ENCODE measurements at regions not wholly inside any gene's neighbourhood (a gene's known extent, or its start where the extent isn't known, plus 50 kb on each side); places are given as distances from the start of the nearest gene placed in this dataset.
"Not testable (repeated sequence)": the region's sequence is repeated elsewhere in the genome, so short reads cannot be mapped to it uniquely, and the experiment has no call there.

GRCh38 chr1:233461847-233462246 is 134.3 kb downstream of the MAP3K21 start:
- DNase-seq (ENCODE audit: low read depth), result no peak
- TF ChIP-seq, protein P1, sequence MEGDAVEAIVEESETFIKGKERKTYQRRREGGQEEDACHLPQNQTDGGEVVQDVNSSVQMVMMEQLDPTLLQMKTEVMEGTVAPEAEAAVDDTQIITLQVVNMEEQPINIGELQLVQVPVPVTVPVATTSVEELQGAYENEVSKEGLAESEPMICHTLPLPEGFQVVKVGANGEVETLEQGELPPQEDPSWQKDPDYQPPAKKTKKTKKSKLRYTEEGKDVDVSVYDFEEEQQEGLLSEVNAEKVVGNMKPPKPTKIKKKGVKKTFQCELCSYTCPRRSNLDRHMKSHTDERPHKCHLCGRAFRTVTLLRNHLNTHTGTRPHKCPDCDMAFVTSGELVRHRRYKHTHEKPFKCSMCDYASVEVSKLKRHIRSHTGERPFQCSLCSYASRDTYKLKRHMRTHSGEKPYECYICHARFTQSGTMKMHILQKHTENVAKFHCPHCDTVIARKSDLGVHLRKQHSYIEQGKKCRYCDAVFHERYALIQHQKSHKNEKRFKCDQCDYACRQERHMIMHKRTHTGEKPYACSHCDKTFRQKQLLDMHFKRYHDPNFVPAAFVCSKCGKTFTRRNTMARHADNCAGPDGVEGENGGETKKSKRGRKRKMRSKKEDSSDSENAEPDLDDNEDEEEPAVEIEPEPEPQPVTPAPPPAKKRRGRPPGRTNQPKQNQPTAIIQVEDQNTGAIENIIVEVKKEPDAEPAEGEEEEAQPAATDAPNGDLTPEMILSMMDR (conservative IDR thresholded peaks at IDR 0.05; ENCODE audit: low read length), result no peak
- H3K4me3 ChIP-seq (ENCODE audit: low read length), result no peak overlapping the region

- no peak for DNase-seq (ENCODE audit: low read depth)
- H3K4me3 ChIP-seq (ENCODE audit: low read length), result no peak overlapping the region
- TF ChIP-seq, protein P1 (conservative IDR thresholded peaks at IDR 0.05; ENCODE audit: low read length), result no peak
Observed at GRCh38 chr1:233463333-233463732, 135.8 kb downstream of the MAP3K21 start.

DNA sequence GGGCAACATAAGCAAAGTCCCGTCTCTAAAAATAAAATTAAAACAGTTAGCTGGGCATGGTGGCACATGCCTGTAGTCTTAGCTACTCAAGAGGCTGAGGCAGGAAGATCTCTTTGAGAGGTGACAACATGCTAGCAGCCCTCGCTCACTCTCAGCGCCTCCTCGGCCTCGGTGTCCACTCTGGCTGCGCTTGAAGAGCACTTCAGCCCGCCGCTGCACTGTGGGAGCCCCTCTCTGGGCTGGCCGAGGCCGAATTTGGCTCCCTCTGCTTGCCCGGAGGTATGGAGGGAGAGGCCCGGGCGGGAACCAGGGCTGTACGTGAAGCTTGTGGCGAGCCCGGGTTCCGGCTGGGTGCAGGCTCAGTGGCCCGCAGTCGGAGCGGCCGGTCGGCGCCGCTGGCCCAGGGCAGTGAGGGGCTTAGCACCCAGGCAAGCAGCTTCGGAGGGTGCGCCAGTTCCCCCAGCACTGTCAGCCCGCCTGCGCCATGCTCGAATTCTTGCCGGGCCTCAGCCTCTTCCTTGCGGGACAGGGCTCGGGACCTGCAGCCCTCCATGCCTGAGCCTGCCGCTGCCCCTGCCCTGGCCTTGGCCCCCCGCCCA is 138.3 kb downstream of the MAP3K21 start:
- no peak overlapping the region for H3K4me3 ChIP-seq (ENCODE audit: low read length)
- TF ChIP-seq, protein P1 (conservative IDR thresholded peaks at IDR 0.05; ENCODE audit: low read length), result no peak
- no peak for DNase-seq (ENCODE audit: low read depth)

- H3K4me3 ChIP-seq (ENCODE audit: low read length), result no peak overlapping the region
- TF ChIP-seq, protein P1 (conservative IDR thresholded peaks at IDR 0.05; ENCODE audit: low read length), result no peak
- DNase-seq (ENCODE audit: low read depth), result no peak
Observed at GRCh38 chr1:233470741-233471499, 143.0 kb upstream of the KCNK1 start.

GRCh38 chr1:233471851-233472250 is 142.1 kb upstream of the KCNK1 start:
- DNase-seq (ENCODE audit: low read depth); H3K4me3 ChIP-seq (ENCODE audit: low read length): not testable (repeated sequence)

DNA sequence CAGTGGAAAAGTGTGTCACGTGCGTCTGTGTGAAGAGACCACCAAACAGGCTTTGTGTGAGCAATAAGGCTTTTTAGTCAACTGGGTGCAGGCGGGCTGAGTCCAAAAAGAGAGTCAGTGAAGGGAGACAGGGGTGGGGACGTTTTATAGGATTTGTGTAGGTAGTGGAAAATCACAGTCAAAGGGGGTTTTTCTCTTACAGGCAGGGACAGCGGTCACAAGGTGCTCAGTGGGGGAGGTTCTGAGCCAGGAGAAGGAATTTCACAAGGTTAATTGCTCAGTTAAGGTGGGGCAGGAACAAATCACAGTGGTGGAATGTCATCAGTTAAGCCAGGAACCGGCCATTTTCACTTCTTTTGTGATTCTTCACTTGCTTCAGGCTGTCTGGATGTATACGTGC is 141.1 kb upstream of the KCNK1 start:
- not testable (repeated sequence) for DNase-seq (ENCODE audit: low read depth); H3K4me3 ChIP-seq (ENCODE audit: low read length)

DNA sequence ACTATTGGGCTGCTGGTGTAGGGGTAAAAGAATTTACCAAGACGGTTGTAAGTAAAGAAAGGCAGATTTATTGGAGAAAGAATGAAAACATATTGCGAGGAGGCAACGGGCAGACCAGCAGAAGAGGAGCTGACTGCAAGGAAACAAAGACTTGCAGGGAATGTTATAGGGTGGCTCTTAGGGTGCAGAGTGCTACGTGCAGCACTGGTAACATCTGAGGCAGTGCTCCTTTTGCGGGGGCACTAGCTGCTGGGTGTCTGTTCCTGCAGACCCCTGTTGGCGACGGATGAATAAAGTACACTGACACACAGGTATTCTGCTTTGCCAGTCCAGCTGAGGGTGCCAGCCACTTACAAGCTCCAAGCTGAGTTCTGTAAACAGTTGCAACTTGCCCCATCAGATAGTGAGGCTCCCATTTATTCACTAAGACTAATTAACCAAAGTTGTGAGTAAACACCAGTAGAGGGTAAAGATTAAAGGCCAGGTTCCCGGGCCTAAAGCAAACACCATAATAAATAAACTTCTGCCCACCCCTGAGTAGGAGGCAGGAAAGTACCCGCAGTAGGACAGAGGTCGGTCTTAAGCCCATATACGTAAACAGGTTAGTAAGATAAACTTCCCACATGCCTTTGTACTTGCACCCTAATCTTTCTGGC is 140.2 kb upstream of the KCNK1 start:
- H3K4me3 ChIP-seq (ENCODE audit: low read length), result no peak overlapping the region
- TF ChIP-seq, protein P1 (conservative IDR thresholded peaks at IDR 0.05; ENCODE audit: low read length), result no peak
- no peak for DNase-seq (ENCODE audit: low read depth)

GRCh38 chr1:233477359-233477758 is 136.5 kb upstream of the KCNK1 start:
- no peak overlapping the region for H3K4me3 ChIP-seq (ENCODE audit: low read length)
- no peak for DNase-seq (ENCODE audit: low read depth)
- TF ChIP-seq, protein P1 (conservative IDR thresholded peaks at IDR 0.05; ENCODE audit: low read length), result no peak
